ENCODE measurements at regions not wholly inside any gene's neighbourhood (a gene's known extent, or its start where the extent isn't known, plus 50 kb on each side); places are given as distances from the start of the nearest gene placed in this dataset.

DNA sequence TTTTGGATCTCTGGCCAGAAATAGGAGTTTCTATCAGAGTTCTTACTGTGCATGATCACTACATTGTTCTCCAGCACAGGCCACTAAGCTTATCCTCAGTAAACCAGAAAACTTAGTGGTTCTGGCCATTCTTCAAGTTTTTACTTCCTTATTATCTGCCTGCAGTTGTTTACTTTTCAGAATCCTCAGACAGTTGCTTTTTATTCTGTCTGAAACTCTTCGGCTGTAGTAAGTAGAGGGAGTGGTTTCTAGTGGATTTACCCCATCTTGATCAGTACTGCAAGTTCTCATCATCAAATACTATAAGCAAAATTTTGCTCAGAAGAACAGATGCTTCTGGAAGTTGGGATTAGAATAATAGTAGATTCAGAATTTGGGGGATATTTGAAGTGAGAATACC lies 193.0 kb upstream of the RARB start:
- TF ChIP-seq, protein P1, sequence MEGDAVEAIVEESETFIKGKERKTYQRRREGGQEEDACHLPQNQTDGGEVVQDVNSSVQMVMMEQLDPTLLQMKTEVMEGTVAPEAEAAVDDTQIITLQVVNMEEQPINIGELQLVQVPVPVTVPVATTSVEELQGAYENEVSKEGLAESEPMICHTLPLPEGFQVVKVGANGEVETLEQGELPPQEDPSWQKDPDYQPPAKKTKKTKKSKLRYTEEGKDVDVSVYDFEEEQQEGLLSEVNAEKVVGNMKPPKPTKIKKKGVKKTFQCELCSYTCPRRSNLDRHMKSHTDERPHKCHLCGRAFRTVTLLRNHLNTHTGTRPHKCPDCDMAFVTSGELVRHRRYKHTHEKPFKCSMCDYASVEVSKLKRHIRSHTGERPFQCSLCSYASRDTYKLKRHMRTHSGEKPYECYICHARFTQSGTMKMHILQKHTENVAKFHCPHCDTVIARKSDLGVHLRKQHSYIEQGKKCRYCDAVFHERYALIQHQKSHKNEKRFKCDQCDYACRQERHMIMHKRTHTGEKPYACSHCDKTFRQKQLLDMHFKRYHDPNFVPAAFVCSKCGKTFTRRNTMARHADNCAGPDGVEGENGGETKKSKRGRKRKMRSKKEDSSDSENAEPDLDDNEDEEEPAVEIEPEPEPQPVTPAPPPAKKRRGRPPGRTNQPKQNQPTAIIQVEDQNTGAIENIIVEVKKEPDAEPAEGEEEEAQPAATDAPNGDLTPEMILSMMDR (IDR thresholded peaks at IDR 0.05), result no peak
- TF ChIP-seq, protein P2, sequence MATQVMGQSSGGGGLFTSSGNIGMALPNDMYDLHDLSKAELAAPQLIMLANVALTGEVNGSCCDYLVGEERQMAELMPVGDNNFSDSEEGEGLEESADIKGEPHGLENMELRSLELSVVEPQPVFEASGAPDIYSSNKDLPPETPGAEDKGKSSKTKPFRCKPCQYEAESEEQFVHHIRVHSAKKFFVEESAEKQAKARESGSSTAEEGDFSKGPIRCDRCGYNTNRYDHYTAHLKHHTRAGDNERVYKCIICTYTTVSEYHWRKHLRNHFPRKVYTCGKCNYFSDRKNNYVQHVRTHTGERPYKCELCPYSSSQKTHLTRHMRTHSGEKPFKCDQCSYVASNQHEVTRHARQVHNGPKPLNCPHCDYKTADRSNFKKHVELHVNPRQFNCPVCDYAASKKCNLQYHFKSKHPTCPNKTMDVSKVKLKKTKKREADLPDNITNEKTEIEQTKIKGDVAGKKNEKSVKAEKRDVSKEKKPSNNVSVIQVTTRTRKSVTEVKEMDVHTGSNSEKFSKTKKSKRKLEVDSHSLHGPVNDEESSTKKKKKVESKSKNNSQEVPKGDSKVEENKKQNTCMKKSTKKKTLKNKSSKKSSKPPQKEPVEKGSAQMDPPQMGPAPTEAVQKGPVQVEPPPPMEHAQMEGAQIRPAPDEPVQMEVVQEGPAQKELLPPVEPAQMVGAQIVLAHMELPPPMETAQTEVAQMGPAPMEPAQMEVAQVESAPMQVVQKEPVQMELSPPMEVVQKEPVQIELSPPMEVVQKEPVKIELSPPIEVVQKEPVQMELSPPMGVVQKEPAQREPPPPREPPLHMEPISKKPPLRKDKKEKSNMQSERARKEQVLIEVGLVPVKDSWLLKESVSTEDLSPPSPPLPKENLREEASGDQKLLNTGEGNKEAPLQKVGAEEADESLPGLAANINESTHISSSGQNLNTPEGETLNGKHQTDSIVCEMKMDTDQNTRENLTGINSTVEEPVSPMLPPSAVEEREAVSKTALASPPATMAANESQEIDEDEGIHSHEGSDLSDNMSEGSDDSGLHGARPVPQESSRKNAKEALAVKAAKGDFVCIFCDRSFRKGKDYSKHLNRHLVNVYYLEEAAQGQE (IDR thresholded peaks at IDR 0.05; ENCODE audit: insufficient read depth in 1 of 2, low read depth in 2 of 2, low read length in 1 of 2), result no peak
- no peak for TF ChIP-seq SIN3A (IDR thresholded peaks at IDR 0.05; ENCODE audit: borderline replicate concordance, insufficient read depth, low read depth, low read length)
